ENCODE measurements at regions not wholly inside any gene's neighbourhood (a gene's known extent, or its start where the extent isn't known, plus 50 kb on each side); places are given as distances from the start of the nearest gene placed in this dataset.

DNA sequence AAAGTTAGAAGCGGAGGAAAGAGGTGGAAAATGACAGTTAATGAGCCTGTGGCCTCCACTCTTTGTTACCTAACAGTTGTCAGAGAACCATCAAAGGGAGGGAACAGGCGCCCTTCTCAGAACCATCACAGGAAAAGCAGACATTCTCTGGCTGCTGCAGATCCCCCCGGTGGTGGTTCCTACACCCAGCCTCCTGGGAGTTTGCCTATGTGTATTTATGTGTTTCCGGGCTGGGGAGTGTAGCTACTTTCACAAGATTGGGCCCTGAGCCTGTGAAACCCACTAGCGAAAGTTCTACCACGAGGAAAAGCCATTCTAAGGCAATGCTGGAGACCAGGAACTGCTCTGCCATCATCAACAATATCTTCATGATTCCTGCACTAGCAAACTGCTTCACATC, 52.7 kb upstream of the BCOR start:
- no peak overlapping the region for H3K27ac ChIP-seq
- H3K4me2 ChIP-seq = no peak overlapping the region
- intact Hi-C loops (cut with micrococcal nuclease; ENCODE audit: unreplicated experiment) = loop anchor here (5.0 kb wide), 1 partner anchor 43 kb away; no protein-coding TSS in a partner anchor
- no peaks in the 10 kb centered on the region for H3K9me3 ChIP-seq (ENCODE audit: insufficient read depth, low read depth)
- no peak overlapping the region for H3K4me3 ChIP-seq
- CTCF ChIA-PET = no interaction called here
- no peak for TF ChIP-seq EZH2 (IDR thresholded peaks at IDR 0.05; ENCODE audit: low read depth)
- TF ChIP-seq, protein P1, sequence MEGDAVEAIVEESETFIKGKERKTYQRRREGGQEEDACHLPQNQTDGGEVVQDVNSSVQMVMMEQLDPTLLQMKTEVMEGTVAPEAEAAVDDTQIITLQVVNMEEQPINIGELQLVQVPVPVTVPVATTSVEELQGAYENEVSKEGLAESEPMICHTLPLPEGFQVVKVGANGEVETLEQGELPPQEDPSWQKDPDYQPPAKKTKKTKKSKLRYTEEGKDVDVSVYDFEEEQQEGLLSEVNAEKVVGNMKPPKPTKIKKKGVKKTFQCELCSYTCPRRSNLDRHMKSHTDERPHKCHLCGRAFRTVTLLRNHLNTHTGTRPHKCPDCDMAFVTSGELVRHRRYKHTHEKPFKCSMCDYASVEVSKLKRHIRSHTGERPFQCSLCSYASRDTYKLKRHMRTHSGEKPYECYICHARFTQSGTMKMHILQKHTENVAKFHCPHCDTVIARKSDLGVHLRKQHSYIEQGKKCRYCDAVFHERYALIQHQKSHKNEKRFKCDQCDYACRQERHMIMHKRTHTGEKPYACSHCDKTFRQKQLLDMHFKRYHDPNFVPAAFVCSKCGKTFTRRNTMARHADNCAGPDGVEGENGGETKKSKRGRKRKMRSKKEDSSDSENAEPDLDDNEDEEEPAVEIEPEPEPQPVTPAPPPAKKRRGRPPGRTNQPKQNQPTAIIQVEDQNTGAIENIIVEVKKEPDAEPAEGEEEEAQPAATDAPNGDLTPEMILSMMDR (conservative IDR thresholded peaks at IDR 0.05) = no peak
- H3K4me1 ChIP-seq (replicated peaks; ENCODE audit: insufficient read depth) = no peaks in the 10 kb centered on the region
- H3K9me2 ChIP-seq (ENCODE audit: insufficient read depth) = no peaks in the 10 kb centered on the region
- H3K36me3 ChIP-seq (ENCODE audit: low read depth) = no peaks in the 10 kb centered on the region
- H2AFZ ChIP-seq = no peak overlapping the region
- no peak for DNase-seq
- no peaks in the 10 kb centered on the region for H4K20me1 ChIP-seq (ENCODE audit: insufficient read depth)
- no peaks in the 10 kb centered on the region for H3F3A ChIP-seq (ENCODE audit: insufficient read depth, low read depth)
- no peaks in the 10 kb centered on the region for H3K79me2 ChIP-seq (ENCODE audit: low read depth)
- BruUV-seq (replicated peaks) = no TSS peak
- H3K27me3 ChIP-seq (ENCODE audit: insufficient read depth, low read depth) = no peaks in the 10 kb centered on the region
- POLR2A ChIA-PET (ENCODE audit: unreplicated experiment) = no interaction called here

- ChIA-PET POLR2A (ENCODE audit: unreplicated experiment) (no interaction called here), CTCF (no interaction called here)
- H3K36me3 ChIP-seq (ENCODE audit: low read depth) = no peaks in the 10 kb centered on the region
- no peaks in the 10 kb centered on the region for H3K27me3 ChIP-seq (ENCODE audit: insufficient read depth, low read depth)
- H3K79me2 ChIP-seq (ENCODE audit: low read depth) = no peaks in the 10 kb centered on the region
- no peak overlapping the region for H3K4me2 ChIP-seq
- H3K9me2 ChIP-seq (ENCODE audit: insufficient read depth) = no peaks in the 10 kb centered on the region
- H2AFZ ChIP-seq = no peak overlapping the region
- H3K9me3 ChIP-seq (ENCODE audit: insufficient read depth, low read depth) = no peaks in the 10 kb centered on the region
- intact Hi-C loops (cut with micrococcal nuclease; ENCODE audit: unreplicated experiment) = loop anchor here (5.0 kb wide), 1 partner anchor 42 kb away; no protein-coding TSS in a partner anchor
- H4K20me1 ChIP-seq (ENCODE audit: insufficient read depth) = no peaks in the 10 kb centered on the region
- H3K4me1 ChIP-seq (replicated peaks; ENCODE audit: insufficient read depth) = no peaks in the 10 kb centered on the region
- no peak for DNase-seq
- no peaks in the 10 kb centered on the region for H3F3A ChIP-seq (ENCODE audit: insufficient read depth, low read depth)
- no peak overlapping the region for H3K27ac ChIP-seq
- no peak overlapping the region for H3K4me3 ChIP-seq
- no TSS peak for BruUV-seq (replicated peaks)
- no peak for TF ChIP-seq EZH2 (IDR thresholded peaks at IDR 0.05; ENCODE audit: low read depth)
- TF ChIP-seq, protein P1 (conservative IDR thresholded peaks at IDR 0.05) = no peak
Observed at GRCh38 chrX:40149286-40150175, 51.8 kb upstream of the BCOR start.

GRCh38 chrX:40148385-40149285, 50.9 kb upstream of the BCOR start:
- TF ChIP-seq EZH2 (IDR thresholded peaks at IDR 0.05; ENCODE audit: low read depth) = no peak
- TF ChIP-seq, protein P1 (conservative IDR thresholded peaks at IDR 0.05) = no peak
- H3K79me2 ChIP-seq (ENCODE audit: low read depth) = no peaks in the 10 kb centered on the region
- H3K4me1 ChIP-seq (replicated peaks; ENCODE audit: insufficient read depth) = no peaks in the 10 kb centered on the region
- POLR2A ChIA-PET (ENCODE audit: unreplicated experiment) = no interaction called here
- intact Hi-C loops (cut with micrococcal nuclease; ENCODE audit: unreplicated experiment) = no loop called here
- no peaks in the 10 kb centered on the region for H3K27me3 ChIP-seq (ENCODE audit: insufficient read depth, low read depth)
- H3K36me3 ChIP-seq (ENCODE audit: low read depth) = no peaks in the 10 kb centered on the region
- no peak overlapping the region for H3K4me2 ChIP-seq
- no peak for DNase-seq
- H3K9me3 ChIP-seq (ENCODE audit: insufficient read depth, low read depth) = no peaks in the 10 kb centered on the region
- no peaks in the 10 kb centered on the region for H3F3A ChIP-seq (ENCODE audit: insufficient read depth, low read depth)
- H3K4me3 ChIP-seq = no peak overlapping the region
- H3K27ac ChIP-seq = no peak overlapping the region
- no peaks in the 10 kb centered on the region for H4K20me1 ChIP-seq (ENCODE audit: insufficient read depth)
- no peaks in the 10 kb centered on the region for H3K9me2 ChIP-seq (ENCODE audit: insufficient read depth)
- BruUV-seq (replicated peaks) = no TSS peak
- no peak overlapping the region for H2AFZ ChIP-seq
- CTCF ChIA-PET = no interaction called here

Measured in PC-9 (cell line).